ENCODE measurements at regions not wholly inside any gene's neighbourhood (a gene's known extent, or its start where the extent isn't known, plus 50 kb on each side); places are given as distances from the start of the nearest gene placed in this dataset.

- Histone ChIP-seq H3K9me3 (ENCODE audit: control insufficient read depth in 4 of 4, low read length in 3 of 4) (no peaks in the 10 kb centered on the region), H3K4me3 (ENCODE audit: low read depth in 1 of 3, low read length in 3 of 3) (no peak overlapping the region), H3K27me3 (ENCODE audit: control insufficient read depth in 4 of 4, insufficient read depth in 4 of 4, low read length in 3 of 4) (no peaks in the 10 kb centered on the region), H3K36me3 (ENCODE audit: control insufficient read depth in 4 of 4, insufficient read depth in 3 of 4, low read depth in 1 of 4, low read length in 3 of 4) (no peaks in the 10 kb centered on the region), H3K27ac (ENCODE audit: low read depth in 1 of 2, low read length in 2 of 2) (no peak overlapping the region), H3K4me1 (ENCODE audit: control insufficient read depth in 4 of 4, insufficient read depth in 4 of 4, low read length in 3 of 4) (no peaks in the 10 kb centered on the region), H3K9ac (ENCODE audit: low read depth in 1 of 2, low read length in 2 of 2) (no peak overlapping the region)
- no peak for DNase-seq (ENCODE audit: low spot score)
- no peak for TF ChIP-seq JUND (IDR thresholded peaks at IDR 0.05)
- TF ChIP-seq, protein P1, sequence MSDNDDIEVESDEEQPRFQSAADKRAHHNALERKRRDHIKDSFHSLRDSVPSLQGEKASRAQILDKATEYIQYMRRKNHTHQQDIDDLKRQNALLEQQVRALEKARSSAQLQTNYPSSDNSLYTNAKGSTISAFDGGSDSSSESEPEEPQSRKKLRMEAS (IDR thresholded peaks at IDR 0.05) = no peak
- no peak for TF ChIP-seq FOXA2 (IDR thresholded peaks at IDR 0.05)
- no peak for TF ChIP-seq HNF4G (IDR thresholded peaks at IDR 0.05)
- no peak for TF ChIP-seq SP1 (IDR thresholded peaks at IDR 0.05)
- TF ChIP-seq ZBTB33 (IDR thresholded peaks at IDR 0.05) = no peak
- TF ChIP-seq, protein P2, sequence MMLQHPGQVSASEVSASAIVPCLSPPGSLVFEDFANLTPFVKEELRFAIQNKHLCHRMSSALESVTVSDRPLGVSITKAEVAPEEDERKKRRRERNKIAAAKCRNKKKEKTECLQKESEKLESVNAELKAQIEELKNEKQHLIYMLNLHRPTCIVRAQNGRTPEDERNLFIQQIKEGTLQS (IDR thresholded peaks at IDR 0.05) = no peak
- TF ChIP-seq CTCF (IDR thresholded peaks at IDR 0.05; ENCODE audit: low read depth, low read length, missing input control) = no peak
- 80% methylated on average over 7 of the region's 7 CpGs for WGBS
Measured at GRCh38 chr4:131547506-131547981, 1601.5 kb upstream of the PCDH10 start.

GRCh38 chr4:131551306-131551705 is 1597.8 kb upstream of the PCDH10 start:
- no peak for DNase-seq (ENCODE audit: low spot score)
- H3K9me3 ChIP-seq (ENCODE audit: control insufficient read depth in 4 of 4, low read length in 3 of 4) = no peaks in the 10 kb centered on the region
- H3K36me3 ChIP-seq (ENCODE audit: control insufficient read depth in 4 of 4, insufficient read depth in 3 of 4, low read depth in 1 of 4, low read length in 3 of 4) = no peaks in the 10 kb centered on the region
- 81% methylated on average over 1 of the region's 1 CpG for WGBS
- H3K4me1 ChIP-seq (ENCODE audit: control insufficient read depth in 4 of 4, insufficient read depth in 4 of 4, low read length in 3 of 4) = no peaks in the 10 kb centered on the region
- H3K27ac ChIP-seq (ENCODE audit: low read depth in 1 of 2, low read length in 2 of 2) = no peak overlapping the region
- H3K4me3 ChIP-seq (ENCODE audit: low read depth in 1 of 3, low read length in 3 of 3) = no peak overlapping the region
- H3K9ac ChIP-seq (ENCODE audit: low read depth in 1 of 2, low read length in 2 of 2) = no peak overlapping the region
- H3K27me3 ChIP-seq (ENCODE audit: control insufficient read depth in 4 of 4, insufficient read depth in 4 of 4, low read length in 3 of 4) = no peaks in the 10 kb centered on the region
- TF ChIP-seq YY1 (IDR thresholded peaks at IDR 0.05) = no peak
- TF ChIP-seq RXRA (IDR thresholded peaks at IDR 0.05) = no peak
- no peak for TF ChIP-seq HNF4A (conservative IDR thresholded peaks at IDR 0.05)
- no peak for TF ChIP-seq FOXA2 (IDR thresholded peaks at IDR 0.05)
- TF ChIP-seq FOXA1 (IDR thresholded peaks at IDR 0.05) = no peak
- TF ChIP-seq CTCF (IDR thresholded peaks at IDR 0.05; ENCODE audit: low read depth, low read length, missing input control) = no peak
- TF ChIP-seq, protein P1 (IDR thresholded peaks at IDR 0.05) = no peak
- no peak for TF ChIP-seq RAD21 (IDR thresholded peaks at IDR 0.05)
